ENCODE measurements at regions not wholly inside any gene's neighbourhood (a gene's known extent, or its start where the extent isn't known, plus 50 kb on each side); places are given as distances from the start of the nearest gene placed in this dataset.

GRCh38 chr2:43086451-43087221 is 139.8 kb downstream of the ZFP36L2 start:
- no peak for TF ChIP-seq CTCF (IDR thresholded peaks at IDR 0.05)
- H3K27ac ChIP-seq, result peak overlapping the region; percentile 94 to 99
- DNase-seq (ENCODE audit: low spot score), result peak; percentile 96
- H3K4me3 ChIP-seq, result peak overlapping the region; percentile 50

- no peak overlapping the region for H3K4me3 ChIP-seq
- DNase-seq (ENCODE audit: low spot score), result no peak
- no peak for TF ChIP-seq CTCF (IDR thresholded peaks at IDR 0.05)
- H3K27ac ChIP-seq, result peak overlapping the region; percentile 94 to 99
Observed at GRCh38 chr2:43085929-43086328, 140.5 kb downstream of the ZFP36L2 start.

GRCh38 chr2:43085505-43085904 is 140.9 kb downstream of the ZFP36L2 start:
- no peak overlapping the region for H3K4me3 ChIP-seq
- no peak for DNase-seq (ENCODE audit: low spot score)
- peak overlapping the region; percentile 94 to 99 for H3K27ac ChIP-seq
- TF ChIP-seq CTCF (IDR thresholded peaks at IDR 0.05), result no peak

GRCh38 chr2:43084699-43085091 is 141.7 kb downstream of the ZFP36L2 start:
- no peak for DNase-seq (ENCODE audit: low spot score)
- Histone ChIP-seq H3K27ac (peak overlapping the region; percentile 94 to 99), H3K4me3 (no peak overlapping the region)
- no peak for TF ChIP-seq CTCF (IDR thresholded peaks at IDR 0.05)

- DNase-seq (ENCODE audit: low spot score), result no peak
- Histone ChIP-seq H3K27ac (peak overlapping the region; percentile 94 to 99), H3K4me3 (no peak overlapping the region)
- TF ChIP-seq CTCF (IDR thresholded peaks at IDR 0.05), result no peak
Observed at GRCh38 chr2:43083710-43084698, 142.4 kb downstream of the ZFP36L2 start.

GRCh38 chr2:43082903-43083677 is 143.3 kb downstream of the ZFP36L2 start:
- Histone ChIP-seq H3K4me3 (no peak overlapping the region), H3K27ac (peak overlapping the region; percentile 94 to 99)
- no peak for TF ChIP-seq CTCF (IDR thresholded peaks at IDR 0.05)
- no peak for DNase-seq (ENCODE audit: low spot score)

Data from coronary artery (tissue), 2 donors.